ENCODE measurements at regions not wholly inside any gene's neighbourhood (a gene's known extent, or its start where the extent isn't known, plus 50 kb on each side); places are given as distances from the start of the nearest gene placed in this dataset.

DNA sequence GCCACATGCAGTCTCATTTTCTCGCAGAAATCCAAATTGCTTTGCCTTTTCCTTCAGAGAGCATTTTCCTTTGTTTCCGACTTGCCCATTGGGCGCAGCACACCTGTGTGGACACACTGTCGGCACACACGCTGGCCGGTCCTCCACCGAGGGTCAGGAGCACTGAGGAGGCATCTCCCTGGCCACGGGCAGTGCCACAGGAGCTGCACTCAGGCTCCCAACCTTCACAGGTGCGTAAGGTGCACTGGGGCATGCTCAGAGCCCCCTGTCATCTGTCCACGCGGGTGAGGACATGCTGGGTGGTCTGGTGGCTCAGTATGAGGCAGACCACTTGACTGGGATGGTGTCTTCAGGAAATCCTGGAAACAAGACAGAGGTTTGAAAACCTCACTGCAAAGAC, 779.1 kb downstream of the BRD1 start:
- H3K27me3 Mint-ChIP-seq, result no peaks in the 10 kb centered on the region
- ATAC-seq (ENCODE audit: low read depth in 2 of 2) (no peak), DNase-seq (no peak)
- H3K9me3 Mint-ChIP-seq, result peaks cover 0 to 5% (median 0%) of the 10 kb centered on the region in 7 donors
- peaks cover 0 to 2% (median 0%) of the 10 kb centered on the region in 4 donors for H3K4me1 Mint-ChIP-seq
- Histone ChIP-seq H3K4me3 (ENCODE audit: low read depth, low read length) (no peak overlapping the region), H3K27ac (ENCODE audit: insufficient read depth, low read length, poor library complexity, severe bottlenecking) (no peak overlapping the region), H3K27me3 (ENCODE audit: control insufficient read depth, insufficient read depth, low read length) (no peaks in the 10 kb centered on the region), H3K9me3 (ENCODE audit: control insufficient read depth in 2 of 2, low read length in 2 of 2) (no peaks in the 10 kb centered on the region), H3K36me3 (ENCODE audit: control insufficient read depth, insufficient read depth, low read length) (no peaks in the 10 kb centered on the region), H3K4me1 (ENCODE audit: control insufficient read depth, insufficient read depth, low read length, poor library complexity, severe bottlenecking) (no peaks in the 10 kb centered on the region)
- H3K36me3 Mint-ChIP-seq, result no peaks in the 10 kb centered on the region
- no peak overlapping the region for H3K4me3 Mint-ChIP-seq
- no peak overlapping the region for H3K27ac Mint-ChIP-seq

DNA sequence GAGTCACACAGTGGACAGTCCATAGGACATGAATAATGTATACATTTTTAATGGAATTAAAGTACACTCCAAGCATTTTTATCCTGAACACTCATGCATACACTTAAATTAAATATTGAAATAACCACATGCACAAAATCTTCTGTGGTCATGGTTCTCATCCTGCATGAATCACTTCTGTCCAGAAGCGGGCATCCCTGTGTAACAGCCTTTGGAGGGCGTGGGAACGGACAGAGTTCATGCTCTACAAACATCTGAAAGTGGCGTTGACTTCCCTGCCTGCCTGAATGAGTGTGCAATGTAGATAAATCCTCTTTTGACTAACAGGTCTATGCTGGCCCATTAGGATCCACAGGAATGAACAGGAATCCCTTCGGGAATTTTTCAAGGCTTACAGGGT, 780.2 kb downstream of the BRD1 start:
- DNase-seq, result no peak
- no peaks in the 10 kb centered on the region for H3K27me3 Mint-ChIP-seq
- H3K9me3 Mint-ChIP-seq, result peaks cover 0 to 5% (median 0%) of the 10 kb centered on the region in 7 donors
- no peaks in the 10 kb centered on the region for H3K36me3 ChIP-seq (ENCODE audit: control insufficient read depth, insufficient read depth, low read length)
- H3K27ac Mint-ChIP-seq, result no peak overlapping the region
- peaks cover 0 to 2% (median 0%) of the 10 kb centered on the region in 4 donors for H3K4me1 Mint-ChIP-seq
- no peaks in the 10 kb centered on the region for H3K36me3 Mint-ChIP-seq
- H3K27ac ChIP-seq (ENCODE audit: insufficient read depth, low read length, poor library complexity, severe bottlenecking), result no peak overlapping the region
- no peak overlapping the region for H3K4me3 Mint-ChIP-seq
- no peak for ATAC-seq (ENCODE audit: low read depth in 2 of 2)
- no peaks in the 10 kb centered on the region for H3K4me1 ChIP-seq (ENCODE audit: control insufficient read depth, insufficient read depth, low read length, poor library complexity, severe bottlenecking)
- H3K4me3 ChIP-seq (ENCODE audit: low read depth, low read length), result no peak overlapping the region
- no peaks in the 10 kb centered on the region for H3K27me3 ChIP-seq (ENCODE audit: control insufficient read depth, insufficient read depth, low read length)
- H3K9me3 ChIP-seq (ENCODE audit: control insufficient read depth in 2 of 2, low read length in 2 of 2), result no peaks in the 10 kb centered on the region

DNA sequence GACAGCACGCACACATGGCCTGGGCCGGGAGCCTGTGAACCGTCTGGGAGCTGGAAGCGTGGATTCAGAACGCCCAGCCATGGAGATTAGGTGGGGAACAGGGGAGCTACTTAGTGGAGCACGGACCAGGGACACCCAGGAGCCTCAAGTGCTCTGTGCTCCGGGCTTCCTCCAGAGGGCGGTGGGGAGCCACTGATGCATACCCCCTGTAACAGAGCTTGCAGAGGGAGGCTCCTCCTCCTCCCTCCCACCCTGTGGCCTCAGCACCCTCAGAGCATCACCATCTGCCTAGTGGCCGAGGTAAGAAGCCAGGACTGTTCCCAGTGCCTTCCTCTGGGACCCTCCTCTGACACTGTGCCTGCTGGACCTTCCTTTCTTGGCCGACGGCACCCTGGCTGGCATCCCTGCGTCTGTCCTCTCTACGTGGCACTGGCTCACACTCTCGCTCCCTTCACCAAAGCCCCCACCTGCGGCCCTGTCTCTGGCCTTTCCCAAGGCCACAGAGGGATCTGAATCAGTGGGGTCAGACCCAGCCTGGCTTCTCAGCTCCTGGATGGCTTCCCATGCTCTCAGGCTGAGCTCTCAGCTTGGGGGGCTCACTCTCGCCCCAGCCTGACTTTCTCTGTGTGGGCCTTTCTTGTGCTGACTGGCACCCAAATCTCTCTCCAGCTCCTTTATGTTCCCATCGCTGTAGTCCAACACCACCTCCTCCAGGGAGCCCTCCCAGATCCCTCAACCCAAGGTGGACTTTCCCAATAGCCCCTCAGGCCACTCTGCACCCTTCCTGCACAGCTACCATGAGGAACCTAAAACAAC, 780.9 kb downstream of the BRD1 start:
- peaks cover 0 to 5% (median 0%) of the 10 kb centered on the region in 7 donors for H3K9me3 Mint-ChIP-seq
- H3K36me3 Mint-ChIP-seq, result no peaks in the 10 kb centered on the region
- no peaks in the 10 kb centered on the region for H3K36me3 ChIP-seq (ENCODE audit: control insufficient read depth, insufficient read depth, low read length)
- no peaks in the 10 kb centered on the region for H3K4me1 ChIP-seq (ENCODE audit: control insufficient read depth, insufficient read depth, low read length, poor library complexity, severe bottlenecking)
- H3K4me3 ChIP-seq (ENCODE audit: low read depth, low read length), result no peak overlapping the region
- ATAC-seq (ENCODE audit: low read depth in 2 of 2) (no peak), DNase-seq (peak in 1 of 3 donors; percentile 29)
- H3K4me1 Mint-ChIP-seq, result peaks cover 0 to 2% (median 0%) of the 10 kb centered on the region in 4 donors
- no peaks in the 10 kb centered on the region for H3K9me3 ChIP-seq (ENCODE audit: control insufficient read depth in 2 of 2, low read length in 2 of 2)
- H3K4me3 Mint-ChIP-seq, result no peak overlapping the region
- no peak overlapping the region for H3K27ac Mint-ChIP-seq
- no peaks in the 10 kb centered on the region for H3K27me3 Mint-ChIP-seq
- no peaks in the 10 kb centered on the region for H3K27me3 ChIP-seq (ENCODE audit: control insufficient read depth, insufficient read depth, low read length)
- no peak overlapping the region for H3K27ac ChIP-seq (ENCODE audit: insufficient read depth, low read length, poor library complexity, severe bottlenecking)

DNA sequence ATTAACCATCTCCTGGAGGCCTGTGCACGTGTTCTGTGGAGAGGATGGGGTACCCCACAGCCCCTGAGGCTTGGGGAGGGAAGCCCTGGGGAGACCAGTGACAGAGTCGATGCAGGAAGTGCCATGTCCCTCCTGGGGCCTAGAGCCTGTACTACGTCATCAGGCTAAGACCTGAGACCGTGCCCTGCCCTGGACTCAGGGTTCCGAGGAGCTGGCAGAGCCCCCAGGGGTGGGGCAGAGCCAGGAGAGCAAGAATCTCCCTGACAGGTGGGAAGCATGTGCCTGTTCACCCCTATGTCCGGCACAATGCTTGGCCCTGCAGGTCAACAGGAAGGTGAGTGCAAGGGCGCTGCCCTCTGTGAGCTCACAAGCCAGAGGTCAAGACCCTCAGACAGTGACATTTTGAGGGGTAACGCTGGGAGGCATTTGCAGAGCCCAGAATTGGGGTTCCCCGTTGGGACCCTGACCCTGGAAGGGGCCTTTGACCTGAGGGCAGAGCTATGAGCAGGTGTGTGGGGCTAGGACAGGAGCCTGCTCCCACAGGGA, 781.6 kb downstream of the BRD1 start:
- no peak overlapping the region for H3K27ac ChIP-seq (ENCODE audit: insufficient read depth, low read length, poor library complexity, severe bottlenecking)
- H3K9me3 Mint-ChIP-seq, result peaks cover 0 to 4% (median 0%) of the 10 kb centered on the region in 7 donors
- H3K36me3 Mint-ChIP-seq, result no peaks in the 10 kb centered on the region
- peaks cover 0 to 2% (median 0%) of the 10 kb centered on the region in 4 donors for H3K4me1 Mint-ChIP-seq
- no peak overlapping the region for H3K4me3 Mint-ChIP-seq
- ATAC-seq (ENCODE audit: low read depth in 2 of 2) (no peak), DNase-seq (no peak)
- H3K4me3 ChIP-seq (ENCODE audit: low read depth, low read length), result no peak overlapping the region
- H3K4me1 ChIP-seq (ENCODE audit: control insufficient read depth, insufficient read depth, low read length, poor library complexity, severe bottlenecking), result no peaks in the 10 kb centered on the region
- no peaks in the 10 kb centered on the region for H3K27me3 Mint-ChIP-seq
- H3K27ac Mint-ChIP-seq, result no peak overlapping the region
- no peaks in the 10 kb centered on the region for H3K36me3 ChIP-seq (ENCODE audit: control insufficient read depth, insufficient read depth, low read length)
- H3K27me3 ChIP-seq (ENCODE audit: control insufficient read depth, insufficient read depth, low read length), result no peaks in the 10 kb centered on the region
- no peaks in the 10 kb centered on the region for H3K9me3 ChIP-seq (ENCODE audit: control insufficient read depth in 2 of 2, low read length in 2 of 2)

DNA sequence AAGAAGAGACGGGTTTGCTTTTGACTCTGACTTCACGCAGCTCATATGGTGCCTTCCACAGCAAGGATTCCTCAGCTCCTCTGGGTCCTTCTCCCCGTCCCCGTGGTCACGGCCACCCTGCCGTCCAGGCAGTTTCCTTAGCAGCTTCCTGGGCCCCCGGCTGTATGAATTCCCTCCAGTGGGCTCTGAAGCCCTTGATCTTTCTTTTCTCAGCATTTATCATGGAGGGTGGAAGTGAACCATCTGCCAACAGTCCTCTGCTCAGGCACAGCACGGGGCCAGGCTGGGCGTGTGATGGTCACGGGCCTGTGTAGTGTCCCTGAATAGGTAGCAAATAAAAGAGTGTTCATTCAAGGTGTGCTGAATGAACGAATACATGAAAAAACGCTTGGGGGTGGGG, 782.4 kb downstream of the BRD1 start:
- Histone ChIP-seq H3K27me3 (ENCODE audit: control insufficient read depth, insufficient read depth, low read length) (no peaks in the 10 kb centered on the region), H3K4me3 (ENCODE audit: low read depth, low read length) (no peak overlapping the region), H3K36me3 (ENCODE audit: control insufficient read depth, insufficient read depth, low read length) (no peaks in the 10 kb centered on the region), H3K27ac (ENCODE audit: insufficient read depth, low read length, poor library complexity, severe bottlenecking) (no peak overlapping the region), H3K9me3 (ENCODE audit: control insufficient read depth in 2 of 2, low read length in 2 of 2) (no peaks in the 10 kb centered on the region), H3K4me1 (ENCODE audit: control insufficient read depth, insufficient read depth, low read length, poor library complexity, severe bottlenecking) (no peaks in the 10 kb centered on the region)
- Mint-ChIP-seq H3K27ac (no peak overlapping the region), H3K36me3 (no peaks in the 10 kb centered on the region), H3K27me3 (peaks cover under 1% of the 10 kb centered on the region), H3K9me3 (no peaks in the 10 kb centered on the region), H3K4me1 (peaks cover 0 to 1% (median 0%) of the 10 kb centered on the region in 4 donors), H3K4me3 (no peak overlapping the region)
- ATAC-seq (ENCODE audit: low read depth in 2 of 2) (no peak), DNase-seq (no peak)

DNA sequence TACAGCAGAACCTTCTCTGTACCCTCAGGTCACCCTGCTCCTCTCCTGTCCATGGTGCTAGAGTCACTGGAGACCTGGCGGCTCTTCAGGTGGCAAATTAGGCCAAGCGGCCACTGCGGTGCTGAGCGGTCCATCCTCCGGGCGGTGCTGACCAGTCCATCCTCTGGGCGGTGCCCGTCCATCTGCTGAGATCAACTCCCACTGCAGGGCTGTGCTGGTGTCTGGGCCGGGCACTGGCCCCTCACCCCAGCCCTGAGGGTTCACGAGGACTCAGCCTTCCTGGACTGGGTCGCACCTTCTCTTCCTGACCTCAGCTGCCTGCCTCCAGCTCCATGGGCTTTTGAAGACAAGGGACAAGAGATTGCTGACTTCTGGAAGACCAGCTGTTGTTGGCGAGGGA, 782.9 kb downstream of the BRD1 start:
- H3K9me3 ChIP-seq (ENCODE audit: control insufficient read depth in 2 of 2, low read length in 2 of 2), result no peaks in the 10 kb centered on the region
- no peak for DNase-seq
- H3K4me3 ChIP-seq (ENCODE audit: low read depth, low read length), result no peak overlapping the region
- no peak for ATAC-seq (ENCODE audit: low read depth in 2 of 2)
- H3K27ac ChIP-seq (ENCODE audit: insufficient read depth, low read length, poor library complexity, severe bottlenecking), result no peak overlapping the region
- no peaks in the 10 kb centered on the region for H3K4me1 ChIP-seq (ENCODE audit: control insufficient read depth, insufficient read depth, low read length, poor library complexity, severe bottlenecking)
- no peaks in the 10 kb centered on the region for H3K9me3 Mint-ChIP-seq
- H3K4me3 Mint-ChIP-seq, result no peak overlapping the region
- peaks cover 4% of the 10 kb centered on the region for H3K27me3 Mint-ChIP-seq
- no peaks in the 10 kb centered on the region for H3K36me3 ChIP-seq (ENCODE audit: control insufficient read depth, insufficient read depth, low read length)
- H3K27ac Mint-ChIP-seq, result no peak overlapping the region
- no peaks in the 10 kb centered on the region for H3K4me1 Mint-ChIP-seq
- no peaks in the 10 kb centered on the region for H3K36me3 Mint-ChIP-seq
- H3K27me3 ChIP-seq (ENCODE audit: control insufficient read depth, insufficient read depth, low read length), result no peaks in the 10 kb centered on the region

DNA sequence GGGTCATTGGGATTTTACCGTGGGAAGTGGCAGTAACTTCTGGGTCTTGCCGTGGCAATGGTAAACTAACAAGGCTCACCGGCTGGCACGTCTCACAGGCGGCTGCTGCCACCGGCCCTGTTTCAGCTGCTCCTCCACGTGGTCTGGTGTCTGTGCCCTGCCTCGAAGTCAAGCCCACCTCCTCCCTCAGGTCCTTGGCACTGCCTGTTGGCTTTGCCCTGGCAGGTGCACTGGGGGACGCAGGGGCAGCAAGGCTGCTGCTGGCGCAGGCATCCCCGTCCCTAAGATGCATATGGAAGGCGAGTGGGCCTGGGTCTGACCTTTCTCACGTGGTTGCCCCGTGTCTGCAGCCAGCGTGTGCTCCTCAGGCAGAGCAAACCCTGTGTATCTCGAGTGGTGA, 783.6 kb downstream of the BRD1 start:
- no peak overlapping the region for H3K4me3 Mint-ChIP-seq

More for the DNA sequence above, 783.6 kb downstream of the BRD1 start:
- Mint-ChIP-seq H3K27me3 (peaks cover 4% of the 10 kb centered on the region), H3K4me1 (no peaks in the 10 kb centered on the region), H3K36me3 (no peaks in the 10 kb centered on the region), H3K9me3 (no peaks in the 10 kb centered on the region), H3K27ac (no peak overlapping the region)
- H3K4me1 ChIP-seq (ENCODE audit: control insufficient read depth, insufficient read depth, low read length, poor library complexity, severe bottlenecking), result no peaks in the 10 kb centered on the region
- DNase-seq, result no peak
- H3K9me3 ChIP-seq (ENCODE audit: control insufficient read depth in 2 of 2, low read length in 2 of 2), result no peaks in the 10 kb centered on the region
- no peak overlapping the region for H3K27ac ChIP-seq (ENCODE audit: insufficient read depth, low read length, poor library complexity, severe bottlenecking)
- no peaks in the 10 kb centered on the region for H3K36me3 ChIP-seq (ENCODE audit: control insufficient read depth, insufficient read depth, low read length)
- no peak for ATAC-seq (ENCODE audit: low read depth in 2 of 2)
- no peak overlapping the region for H3K4me3 ChIP-seq (ENCODE audit: low read depth, low read length)
- H3K27me3 ChIP-seq (ENCODE audit: control insufficient read depth, insufficient read depth, low read length), result no peaks in the 10 kb centered on the region
